HEK293T (cell line): ENCODE measurements at regions not wholly inside any gene's neighbourhood (a gene's known extent, or its start where the extent isn't known, plus 50 kb on each side); places are given as distances from the start of the nearest gene placed in this dataset.

Source experiments
- BHLHE40 ChIP-seq: fragments of 450-650 bp; IDR thresholded peaks from 2 replicates; pipeline ENCODE4 v1.6.1; 2016; ENCODE audit warnings: mild to moderate bottlenecking, moderate library complexity, borderline replicate concordance
- CTBP1 ChIP-seq: fragments of 450-650 bp; IDR thresholded peaks from 2 replicates; pipeline ENCODE4 v1.6.1; 2016; ENCODE audit warnings: borderline replicate concordance
- ELF4 ChIP-seq: fragments of 450-650 bp; IDR thresholded peaks from 2 replicates; pipeline ENCODE4 v1.6.1; 2017; ENCODE audit warnings: antibody characterized with exemption
- FOXA1 ChIP-seq: fragments of 450-650 bp; IDR thresholded peaks from 2 replicates; pipeline ENCODE4 v1.6.1; 2016; ENCODE audit warnings: mild to moderate bottlenecking
- FOXM1 ChIP-seq: fragments of 450-650 bp; IDR thresholded peaks from 2 replicates; pipeline ENCODE4 v1.6.1; 2017; ENCODE audit warnings: mild to moderate bottlenecking, borderline replicate concordance
- SP1 ChIP-seq: fragments of 450-650 bp; IDR thresholded peaks from 2 replicates; pipeline ENCODE4 v1.6.1; 2017
- SUZ12 ChIP-seq: fragments of 450-650 bp; IDR thresholded peaks from 2 replicates; pipeline ENCODE4 v1.6.1; 2016; ENCODE audit warnings: mild to moderate bottlenecking
- TARDBP ChIP-seq: fragments of 450-650 bp; IDR thresholded peaks from 2 replicates; pipeline ENCODE4 v1.6.1; 2016

DNA sequence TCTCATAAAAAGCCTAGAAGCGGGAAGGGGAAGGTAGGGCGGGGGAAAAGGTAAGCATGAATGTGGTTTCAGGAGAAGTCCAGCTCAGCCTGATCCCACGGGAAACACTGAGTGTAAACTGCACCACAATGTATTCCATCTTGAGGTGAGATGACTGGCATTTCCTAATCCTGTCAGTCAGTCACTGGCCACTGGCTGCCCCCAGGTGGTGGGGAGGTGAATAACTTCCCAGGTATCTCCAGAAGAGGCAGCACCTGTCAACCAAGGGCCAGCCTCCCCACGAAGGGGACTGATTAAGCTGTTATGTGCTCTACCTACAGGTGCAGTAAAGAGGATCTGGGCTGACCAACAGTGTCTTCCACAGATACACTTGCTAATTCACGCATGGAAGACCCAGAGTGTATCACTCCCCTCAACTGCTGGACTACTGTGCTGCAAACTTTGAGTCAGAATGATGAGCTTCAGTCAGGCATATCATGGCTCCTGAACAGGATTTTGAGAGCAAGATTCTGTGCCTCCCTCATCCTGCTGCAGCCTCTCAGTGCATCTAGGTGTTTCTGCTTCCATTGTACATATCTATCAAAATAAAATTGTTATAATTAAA lies 108.5 kb upstream of the CCL2 start:
- TF ChIP-seq ELF4 (no peak), BHLHE40 (no peak), FOXM1 (no peak), SP1 (no peak), CTBP1 (no peak), TARDBP (no peak), FOXA1 (no peak), SUZ12 (no peak)
